MM.1S (cell line): ENCODE measurements at regions not wholly inside any gene's neighbourhood (a gene's known extent, or its start where the extent isn't known, plus 50 kb on each side); places are given as distances from the start of the nearest gene placed in this dataset.

Experiments
- DNase-seq: peaks from one replicate; pipeline ENCODE4 v3.0.0-alpha.2; 2015
- H2AFZ ChIP-seq: fragments of 300-600 bp; sonication (generic); 2 replicates; pipeline ENCODE4 v1.6.0; 2016; ENCODE audit warnings: antibody characterized with exemption, low read length
- H3F3A ChIP-seq: fragments of 300-600 bp; sonication (generic); 2 replicates; pipeline ENCODE4 v1.6.1; 2016; ENCODE audit warnings: mild to moderate bottlenecking, antibody characterized with exemption, low read length, moderate library complexity, mixed read lengths; ENCODE audit not compliant: insufficient read depth
- H3K27ac ChIP-seq: fragments of 300-600 bp; sonication (generic); 2 replicates; pipeline ENCODE4 v1.5.1; 2016; ENCODE audit warnings: mild to moderate bottlenecking, low read length
- H3K27me3 ChIP-seq: fragments of 300-600 bp; sonication (generic); replicated peaks from 2 replicates; pipeline ENCODE4 v1.6.0; 2016; ENCODE audit warnings: low read length; ENCODE audit not compliant: insufficient read depth
- H3K36me3 ChIP-seq: fragments of 300-600 bp; sonication (generic); replicated peaks from 2 replicates; pipeline ENCODE4 v1.6.1; 2016; ENCODE audit warnings: mild to moderate bottlenecking, low read length, mixed read lengths; ENCODE audit not compliant: insufficient read depth
- H3K4me1 ChIP-seq: fragments of 300-600 bp; sonication (generic); 2 replicates; pipeline ENCODE4 v1.6.1; 2016; ENCODE audit warnings: low read length, mixed read lengths
- H3K4me2 ChIP-seq: fragments of 300-600 bp; sonication (generic); 2 replicates; pipeline ENCODE4 v1.6.0; 2016; ENCODE audit warnings: low read depth, low read length
- H3K4me3 ChIP-seq: fragments of 300-600 bp; sonication (generic); 2 replicates; pipeline ENCODE4 v1.5.1; 2016; ENCODE audit warnings: low read length, mixed read lengths
- H3K79me2 ChIP-seq: fragments of 300-600 bp; sonication (generic); 2 replicates; pipeline ENCODE4 v1.6.1; 2016; ENCODE audit warnings: mixed run types, low read length, mixed read lengths
- H3K9ac ChIP-seq: fragments of 300-600 bp; sonication (generic); 2 replicates; pipeline ENCODE4 v1.6.1; 2016; ENCODE audit warnings: low read length, mixed read lengths
- H3K9me2 ChIP-seq: fragments of 300-600 bp; sonication (generic); replicated peaks from 2 replicates; pipeline ENCODE4 v1.6.1; 2016; ENCODE audit warnings: mild to moderate bottlenecking, low read length, mixed read lengths; ENCODE audit not compliant: insufficient read depth
- H3K9me3 ChIP-seq: fragments of 300-600 bp; sonication (generic); replicated peaks from 2 replicates; pipeline ENCODE4 v1.6.1; 2016; ENCODE audit warnings: mild to moderate bottlenecking, low read length, mixed read lengths; ENCODE audit not compliant: insufficient read depth
- H4K20me1 ChIP-seq: fragments of 300-600 bp; sonication (generic); 2 replicates; pipeline ENCODE4 v1.6.1; 2016; ENCODE audit warnings: mild to moderate bottlenecking, low read length, moderate library complexity, mixed read lengths; ENCODE audit not compliant: insufficient read depth
- EZH2 ChIP-seq: fragments of 300-600 bp; sonication (generic); optimal IDR thresholded peaks from 2 replicates; pipeline ENCODE3; 2017; ENCODE audit warnings: low read depth, mild to moderate bottlenecking, antibody characterized with exemption, low read length, mixed read lengths
- EZH2phosphoT487 ChIP-seq: fragments of 300-600 bp; sonication (generic); IDR thresholded peaks from 2 replicates; pipeline ENCODE4 v1.6.1; 2018; ENCODE audit warnings: antibody characterized with exemption, low read length
- TF ChIP-seq, protein P1 (sequence below): fragments of 300-600 bp; sonication (generic); IDR thresholded peaks from 2 replicates; pipeline ENCODE4 v1.5.1; 2016; ENCODE audit warnings: antibody characterized with exemption, low read length, mixed read lengths

DNA sequence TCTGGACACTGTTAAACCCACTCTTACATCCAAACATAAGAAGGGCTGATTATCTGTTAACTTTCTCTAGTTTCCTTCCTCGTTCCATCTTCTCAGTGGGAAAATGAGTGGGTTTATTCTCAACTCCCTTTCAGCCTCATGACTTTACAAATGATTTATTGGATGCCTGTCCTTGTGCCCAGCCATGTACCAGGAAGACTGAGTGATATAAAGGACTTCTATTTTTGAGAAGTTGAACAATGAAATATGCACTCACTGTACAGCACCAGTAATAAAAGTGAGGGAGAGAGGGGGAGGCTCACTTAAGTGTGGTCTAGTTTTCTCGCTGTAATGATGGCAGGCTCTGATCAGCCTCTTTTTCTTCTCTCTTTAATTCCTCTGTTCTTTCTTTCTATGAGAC lies 277.6 kb downstream of the SMARCA2 start:
- Histone ChIP-seq H3K27ac (no peak overlapping the region), H3K9me2 (no peaks in the 10 kb centered on the region), H3K4me1 (no peaks in the 10 kb centered on the region), H4K20me1 (no peaks in the 10 kb centered on the region), H3F3A (no peaks in the 10 kb centered on the region), H3K79me2 (no peaks in the 10 kb centered on the region), H3K9me3 (no peaks in the 10 kb centered on the region), H3K27me3 (no peaks in the 10 kb centered on the region), H2AFZ (no peak overlapping the region), H3K36me3 (no peaks in the 10 kb centered on the region), H3K4me2 (no peak overlapping the region), H3K4me3 (no peak overlapping the region), H3K9ac (no peak overlapping the region)
- DNase-seq, result no peak
- no peak for TF ChIP-seq EZH2
- no peak for TF ChIP-seq EZH2phosphoT487

DNA sequence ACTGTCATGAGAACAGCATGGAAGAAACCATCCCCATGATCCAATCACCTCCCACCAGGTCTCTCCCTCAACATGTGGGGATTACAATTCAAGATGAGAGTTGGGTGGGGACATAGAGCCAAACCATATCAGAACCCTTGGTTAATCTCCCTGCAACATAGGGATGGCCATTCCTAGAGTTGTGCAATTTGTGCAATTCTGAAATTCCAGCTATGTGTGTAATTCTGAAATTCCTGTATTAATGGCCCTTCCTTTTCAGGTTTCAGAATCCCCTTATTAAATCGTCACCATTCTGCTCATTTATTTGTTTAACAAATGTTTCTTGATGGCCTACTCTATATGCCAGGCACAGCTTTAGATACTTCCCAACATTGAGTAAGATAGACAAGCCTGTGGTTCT lies 282.6 kb downstream of the SMARCA2 start:
- Histone ChIP-seq H3F3A (no peaks in the 10 kb centered on the region), H3K4me3 (no peak overlapping the region), H2AFZ (no peak overlapping the region), H3K9ac (no peak overlapping the region), H3K9me3 (no peaks in the 10 kb centered on the region), H3K27ac (no peak overlapping the region), H3K4me1 (no peaks in the 10 kb centered on the region), H4K20me1 (no peaks in the 10 kb centered on the region), H3K4me2 (no peak overlapping the region), H3K36me3 (no peaks in the 10 kb centered on the region), H3K79me2 (no peaks in the 10 kb centered on the region), H3K9me2 (no peaks in the 10 kb centered on the region), H3K27me3 (no peaks in the 10 kb centered on the region)
- DNase-seq, result no peak
- TF ChIP-seq, protein P1, sequence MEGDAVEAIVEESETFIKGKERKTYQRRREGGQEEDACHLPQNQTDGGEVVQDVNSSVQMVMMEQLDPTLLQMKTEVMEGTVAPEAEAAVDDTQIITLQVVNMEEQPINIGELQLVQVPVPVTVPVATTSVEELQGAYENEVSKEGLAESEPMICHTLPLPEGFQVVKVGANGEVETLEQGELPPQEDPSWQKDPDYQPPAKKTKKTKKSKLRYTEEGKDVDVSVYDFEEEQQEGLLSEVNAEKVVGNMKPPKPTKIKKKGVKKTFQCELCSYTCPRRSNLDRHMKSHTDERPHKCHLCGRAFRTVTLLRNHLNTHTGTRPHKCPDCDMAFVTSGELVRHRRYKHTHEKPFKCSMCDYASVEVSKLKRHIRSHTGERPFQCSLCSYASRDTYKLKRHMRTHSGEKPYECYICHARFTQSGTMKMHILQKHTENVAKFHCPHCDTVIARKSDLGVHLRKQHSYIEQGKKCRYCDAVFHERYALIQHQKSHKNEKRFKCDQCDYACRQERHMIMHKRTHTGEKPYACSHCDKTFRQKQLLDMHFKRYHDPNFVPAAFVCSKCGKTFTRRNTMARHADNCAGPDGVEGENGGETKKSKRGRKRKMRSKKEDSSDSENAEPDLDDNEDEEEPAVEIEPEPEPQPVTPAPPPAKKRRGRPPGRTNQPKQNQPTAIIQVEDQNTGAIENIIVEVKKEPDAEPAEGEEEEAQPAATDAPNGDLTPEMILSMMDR, result no peak
- TF ChIP-seq EZH2phosphoT487 (no peak), EZH2 (no peak)

DNA sequence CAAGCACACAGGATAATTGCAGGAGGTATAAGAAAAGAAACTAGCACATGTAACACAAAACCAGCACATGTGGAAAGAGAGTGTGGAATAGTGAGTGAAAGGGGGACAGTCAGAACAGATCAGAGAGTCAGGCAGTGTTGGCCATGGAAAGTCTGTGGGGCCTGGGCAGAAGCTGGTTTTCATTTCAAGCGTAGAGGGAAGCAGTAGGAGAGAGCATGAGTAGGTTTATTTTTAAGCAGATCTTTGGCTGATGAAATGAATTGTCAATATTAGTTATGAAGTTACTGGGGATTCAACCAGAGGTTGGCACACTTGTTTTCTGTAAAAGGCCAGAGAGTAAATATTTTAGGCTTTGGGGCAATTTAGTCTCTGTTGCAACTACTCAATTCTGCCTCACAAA lies 283.1 kb downstream of the SMARCA2 start:
- H3K9ac ChIP-seq, result no peak overlapping the region
- no peaks in the 10 kb centered on the region for H3F3A ChIP-seq
- H3K4me3 ChIP-seq, result no peak overlapping the region
- no peaks in the 10 kb centered on the region for H4K20me1 ChIP-seq
- H3K9me2 ChIP-seq, result no peaks in the 10 kb centered on the region
- no peaks in the 10 kb centered on the region for H3K4me1 ChIP-seq
- H3K27ac ChIP-seq, result no peak overlapping the region
- no peaks in the 10 kb centered on the region for H3K79me2 ChIP-seq
- H3K36me3 ChIP-seq, result no peaks in the 10 kb centered on the region
- H3K4me2 ChIP-seq, result no peak overlapping the region
- H2AFZ ChIP-seq, result no peak overlapping the region
- no peaks in the 10 kb centered on the region for H3K9me3 ChIP-seq
- TF ChIP-seq EZH2phosphoT487 (no peak), EZH2 (no peak)
- TF ChIP-seq, protein P1, result no peak
- DNase-seq, result no peak
- no peaks in the 10 kb centered on the region for H3K27me3 ChIP-seq

DNA sequence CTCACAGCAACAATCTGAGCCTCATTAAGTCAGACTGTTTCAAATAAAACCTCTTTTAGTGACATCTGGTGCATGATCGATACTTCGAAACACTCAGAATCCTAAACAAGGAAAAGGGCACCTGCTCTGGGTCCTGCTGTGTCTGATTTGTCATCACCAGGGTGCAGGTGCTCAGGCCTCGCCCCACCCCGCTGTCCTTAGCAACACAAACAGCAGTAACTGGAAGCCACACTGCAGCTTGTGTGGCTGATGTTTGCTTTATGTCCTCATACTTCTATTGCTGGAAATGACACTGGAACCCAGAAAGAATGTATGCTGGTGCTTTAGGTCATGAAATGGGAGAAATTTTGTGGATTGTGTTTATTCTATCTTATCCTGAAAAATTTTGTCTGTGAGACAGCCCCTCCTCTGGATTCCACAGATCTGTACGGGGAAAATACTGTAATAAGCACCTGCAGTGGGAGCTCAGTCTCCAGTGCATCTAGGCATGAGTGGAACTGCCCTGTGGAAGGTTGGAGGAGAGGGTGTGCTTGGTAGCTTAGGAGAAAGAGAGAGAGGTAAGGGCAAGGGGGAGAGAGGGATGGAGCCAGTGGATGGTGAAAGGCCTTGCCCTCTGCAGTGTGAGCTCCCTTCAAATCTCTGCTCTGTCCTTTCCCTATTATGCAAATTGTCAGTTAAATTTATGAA lies 284.2 kb downstream of the SMARCA2 start:
- Histone ChIP-seq H3K4me1 (no peaks in the 10 kb centered on the region), H3F3A (no peaks in the 10 kb centered on the region), H3K4me2 (no peak overlapping the region), H4K20me1 (no peaks in the 10 kb centered on the region), H3K27ac (no peak overlapping the region), H3K9ac (no peak overlapping the region), H3K79me2 (no peaks in the 10 kb centered on the region), H3K27me3 (no peaks in the 10 kb centered on the region), H3K9me3 (no peaks in the 10 kb centered on the region), H3K4me3 (no peak overlapping the region), H3K9me2 (no peaks in the 10 kb centered on the region), H2AFZ (no peak overlapping the region), H3K36me3 (no peaks in the 10 kb centered on the region)
- no peak for DNase-seq
- no peak for TF ChIP-seq EZH2phosphoT487
- TF ChIP-seq EZH2, result no peak
- TF ChIP-seq, protein P1, result no peak
